GM12872 (cell line): ENCODE measurements at regions not wholly inside any gene's neighbourhood (a gene's known extent, or its start where the extent isn't known, plus 50 kb on each side); places are given as distances from the start of the nearest gene placed in this dataset.

Source experiments
- TF ChIP-seq, protein P1 (sequence below): IDR thresholded peaks from 3 replicates; pipeline ENCODE4 v1.5.1; 2011; ENCODE audit warnings: low read depth, mild to moderate bottlenecking, low read length, moderate library complexity; ENCODE audit not compliant: insufficient read depth

DNA sequence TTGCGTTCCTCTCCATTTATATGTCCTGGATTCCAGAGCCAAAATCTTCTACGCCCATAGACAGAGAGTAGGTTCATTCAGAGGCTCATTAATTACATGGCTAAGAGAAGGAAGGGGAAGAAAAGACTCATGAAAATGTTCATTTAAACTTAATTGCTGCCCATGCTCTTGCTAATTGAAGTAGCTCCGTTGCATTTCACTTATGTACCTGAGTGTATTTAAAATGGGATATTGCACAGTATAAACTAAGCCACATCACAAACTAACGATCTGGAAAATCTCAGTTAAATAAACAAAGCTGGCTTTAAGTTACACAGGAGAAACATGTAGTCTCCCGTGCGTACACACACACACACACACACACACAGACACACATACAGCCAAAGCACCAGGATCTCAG lies 269.2 kb downstream of the CDC5L start:
- TF ChIP-seq, protein P1, sequence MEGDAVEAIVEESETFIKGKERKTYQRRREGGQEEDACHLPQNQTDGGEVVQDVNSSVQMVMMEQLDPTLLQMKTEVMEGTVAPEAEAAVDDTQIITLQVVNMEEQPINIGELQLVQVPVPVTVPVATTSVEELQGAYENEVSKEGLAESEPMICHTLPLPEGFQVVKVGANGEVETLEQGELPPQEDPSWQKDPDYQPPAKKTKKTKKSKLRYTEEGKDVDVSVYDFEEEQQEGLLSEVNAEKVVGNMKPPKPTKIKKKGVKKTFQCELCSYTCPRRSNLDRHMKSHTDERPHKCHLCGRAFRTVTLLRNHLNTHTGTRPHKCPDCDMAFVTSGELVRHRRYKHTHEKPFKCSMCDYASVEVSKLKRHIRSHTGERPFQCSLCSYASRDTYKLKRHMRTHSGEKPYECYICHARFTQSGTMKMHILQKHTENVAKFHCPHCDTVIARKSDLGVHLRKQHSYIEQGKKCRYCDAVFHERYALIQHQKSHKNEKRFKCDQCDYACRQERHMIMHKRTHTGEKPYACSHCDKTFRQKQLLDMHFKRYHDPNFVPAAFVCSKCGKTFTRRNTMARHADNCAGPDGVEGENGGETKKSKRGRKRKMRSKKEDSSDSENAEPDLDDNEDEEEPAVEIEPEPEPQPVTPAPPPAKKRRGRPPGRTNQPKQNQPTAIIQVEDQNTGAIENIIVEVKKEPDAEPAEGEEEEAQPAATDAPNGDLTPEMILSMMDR: no peak

DNA sequence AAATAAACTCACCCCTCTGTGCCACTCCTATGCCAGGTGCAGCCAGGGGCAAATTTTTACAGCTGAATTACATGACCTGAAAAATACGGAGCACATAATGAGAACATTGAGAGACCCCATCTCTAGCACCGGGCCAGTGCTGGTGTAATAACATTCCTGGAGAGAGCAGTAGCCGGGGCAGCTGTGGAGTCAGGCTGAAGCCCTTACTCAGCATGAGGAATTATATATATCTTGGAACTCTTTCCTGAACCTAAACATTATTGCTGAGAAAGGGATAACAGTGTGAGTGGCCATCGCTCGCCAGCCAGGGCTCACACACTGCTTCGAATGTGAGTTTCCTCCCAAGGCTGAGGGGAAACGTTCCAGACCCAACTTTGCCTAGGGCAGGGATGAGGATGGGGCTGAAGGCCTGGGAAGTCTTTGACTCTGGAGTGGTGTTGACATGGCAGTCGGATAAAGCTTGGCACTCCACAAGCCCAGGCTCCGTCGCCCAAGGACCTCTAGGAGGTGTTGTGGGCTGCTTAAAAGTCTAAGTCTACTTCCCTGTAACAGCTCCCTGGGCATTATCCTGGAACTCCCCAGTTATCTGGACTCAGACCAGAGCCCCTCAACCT lies 269.8 kb downstream of the CDC5L start:
- TF ChIP-seq, protein P1: no peak

DNA sequence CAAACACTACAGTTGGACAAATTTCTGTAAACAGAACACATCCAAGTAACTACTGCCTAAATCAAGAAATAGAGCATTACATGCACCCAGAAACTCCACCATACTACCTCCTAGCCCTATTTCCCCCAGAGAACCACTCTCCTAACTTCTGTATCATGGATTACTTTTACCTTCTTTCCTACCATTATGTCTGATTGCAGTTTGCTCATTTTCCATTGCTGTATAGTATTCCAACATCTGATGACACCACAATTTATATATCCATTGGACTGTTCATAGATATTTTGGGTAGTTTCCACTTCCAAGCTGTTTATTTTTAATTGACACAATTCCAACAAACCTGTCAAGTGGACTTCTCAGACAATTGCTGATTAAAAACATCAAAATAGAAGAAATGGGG lies 271.1 kb downstream of the CDC5L start:
- TF ChIP-seq, protein P1: no peak

DNA sequence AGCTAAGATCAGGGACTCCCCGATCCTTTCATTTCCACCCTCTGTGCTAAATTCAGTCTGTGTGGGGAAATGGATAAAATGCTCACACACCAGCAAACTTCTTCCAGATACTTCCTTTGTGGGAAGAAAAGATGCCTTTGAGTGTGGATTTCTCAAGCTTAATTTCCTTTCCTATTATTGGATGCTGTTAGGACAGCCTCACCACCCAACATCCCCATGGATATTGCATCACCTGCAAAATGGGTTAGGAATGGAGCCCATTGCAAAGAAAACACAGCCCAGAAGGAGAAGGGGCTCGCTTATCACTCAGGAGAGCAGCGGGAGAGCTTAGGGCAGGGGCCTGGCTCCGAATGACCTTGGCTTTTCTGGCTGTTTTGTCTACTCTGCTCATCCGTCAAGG lies 272.2 kb downstream of the CDC5L start:
- TF ChIP-seq, protein P1: no peak

DNA sequence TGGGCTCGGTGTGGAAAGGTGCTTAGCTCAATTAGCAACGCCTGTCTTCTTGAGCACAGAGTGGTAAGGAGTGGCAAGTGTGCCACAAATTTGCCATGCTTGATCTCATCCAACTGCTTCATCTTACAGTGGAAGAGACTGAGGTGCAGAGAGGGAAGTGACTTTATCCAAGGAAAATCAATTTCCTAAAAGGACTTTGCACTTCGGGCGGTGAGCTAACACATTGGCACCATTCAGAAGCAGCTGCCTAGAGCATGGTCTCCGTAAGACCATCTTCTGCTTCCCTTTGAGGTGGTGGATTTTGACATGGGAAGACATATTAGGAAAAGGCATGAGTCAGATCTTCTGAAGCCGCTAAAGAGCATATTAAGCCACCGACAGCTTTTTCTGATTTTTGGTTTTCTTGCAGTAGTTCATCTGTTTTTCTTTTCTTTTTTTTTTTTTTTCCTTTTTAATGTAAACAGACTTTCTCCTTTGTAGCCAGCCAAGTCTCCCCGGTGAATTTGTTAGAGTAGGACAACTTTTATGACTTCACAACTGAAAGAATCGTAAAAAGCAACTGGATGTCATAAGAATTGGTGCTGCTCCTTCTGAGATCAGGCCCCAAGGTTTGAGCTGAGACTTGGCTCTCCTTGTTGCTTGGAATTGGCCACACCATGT lies 273.2 kb downstream of the CDC5L start:
- TF ChIP-seq, protein P1: no peak

DNA sequence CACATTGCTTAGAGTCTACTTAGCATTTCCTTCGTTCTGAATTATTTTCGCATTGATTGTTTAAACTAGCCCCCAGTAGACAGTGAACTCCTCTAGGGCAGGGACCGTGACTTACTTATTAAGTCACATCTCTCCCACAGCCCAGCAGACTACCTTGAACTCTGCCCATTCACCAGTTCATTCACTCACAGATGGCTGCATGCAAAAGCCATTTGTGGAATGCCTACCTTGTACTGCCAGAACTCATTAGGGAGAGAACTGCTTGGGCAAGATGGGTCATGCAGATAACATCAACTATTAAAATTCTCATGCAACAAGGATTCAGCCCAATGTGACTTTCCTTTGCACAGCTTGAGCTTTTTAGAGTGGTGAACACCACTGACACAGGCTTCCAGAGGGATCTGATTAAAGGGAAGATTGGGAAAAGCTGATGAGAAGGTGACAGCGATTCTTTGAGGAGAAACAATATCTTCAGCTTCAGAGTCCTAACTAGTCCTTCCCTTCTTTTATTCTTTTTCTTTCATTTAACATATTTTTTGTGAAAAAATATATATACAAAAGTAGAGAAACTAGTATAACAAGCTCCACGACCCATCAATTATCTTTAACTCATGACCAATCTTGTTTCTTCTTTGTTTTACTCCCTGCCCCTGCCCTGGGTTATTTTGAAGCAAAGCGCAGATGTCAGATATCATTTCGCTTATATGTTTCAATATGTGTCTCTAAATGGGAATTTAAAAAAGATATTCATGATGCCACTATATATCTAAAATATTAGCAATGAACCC lies 273.9 kb downstream of the CDC5L start:
- TF ChIP-seq, protein P1: no peak

DNA sequence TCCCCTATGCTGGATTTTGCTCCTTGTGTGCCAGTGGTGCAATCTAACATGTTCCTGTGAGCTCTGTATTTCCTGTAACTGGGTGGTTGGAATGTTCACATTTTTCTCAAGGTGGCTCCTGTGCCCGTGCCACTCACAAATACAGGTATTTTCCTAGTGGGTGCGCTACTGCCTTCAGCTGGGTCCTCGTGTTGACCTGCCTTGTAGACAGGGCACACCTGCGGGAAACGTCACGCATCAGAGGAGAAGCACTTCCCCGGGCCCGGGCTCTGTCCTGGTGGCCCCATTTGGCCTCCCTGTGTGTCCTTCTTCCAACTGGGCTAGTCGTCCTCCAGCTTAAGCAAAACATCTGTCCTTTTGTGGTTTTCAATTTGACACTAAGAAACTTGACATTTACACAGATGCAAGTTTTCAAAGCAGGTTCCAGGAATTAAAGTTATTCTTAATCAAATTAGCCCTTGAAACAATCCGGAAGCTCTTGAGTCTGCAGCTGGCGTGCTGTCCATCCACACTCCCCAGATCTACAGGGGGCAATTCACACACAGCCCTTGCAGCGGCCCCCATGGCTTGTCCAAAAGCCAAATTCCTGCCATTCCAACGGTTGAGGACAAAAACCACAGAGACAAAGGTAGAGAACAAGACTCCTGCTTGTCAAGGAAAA lies 275.1 kb downstream of the CDC5L start:
- TF ChIP-seq, protein P1: no peak
